Muscle of leg (tissue), 3 donors: ENCODE measurements at regions not wholly inside any gene's neighbourhood (a gene's known extent, or its start where the extent isn't known, plus 50 kb on each side); places are given as distances from the start of the nearest gene placed in this dataset.

Source experiments
- DNase-seq: peaks from one replicate; pipeline ENCODE4 v3.0.0; 2013
- H3K27ac ChIP-seq: one replicate; pipeline ENCODE4 v1.5.1; 2013; ENCODE audit warnings: mild to moderate bottlenecking, low read length, control low read depth
- H3K27me3 ChIP-seq: one replicate; pipeline ENCODE4 v1.6.1; 2013; ENCODE audit warnings: low read length; ENCODE audit not compliant: control insufficient read depth, insufficient read depth
- H3K36me3 ChIP-seq: one replicate; pipeline ENCODE4 v1.6.1; 2013; ENCODE audit warnings: low read length; ENCODE audit not compliant: control insufficient read depth, insufficient read depth
- H3K4me1 ChIP-seq: one replicate; pipeline ENCODE4 v1.6.1; 2013; ENCODE audit warnings: low read length; ENCODE audit not compliant: control insufficient read depth, insufficient read depth
- H3K4me3 ChIP-seq: one replicate; pipeline ENCODE4 v1.5.1; 2013; ENCODE audit warnings: low read length, control low read depth
- H3K9me3 ChIP-seq: replicated peaks from 2 replicates; pipeline ENCODE4 v1.6.1; 2013; ENCODE audit warnings: low read depth, low read length; ENCODE audit not compliant: control insufficient read depth
- WGBS: methylation state at CpG from one replicate; pipeline ENCODE4 v1.1.5; 2013; ENCODE audit warnings: missing lambda C conversion rate; ENCODE audit not compliant: insufficient coverage; 5-methylcytosine and 5-hydroxymethylcytosine counted together

DNA sequence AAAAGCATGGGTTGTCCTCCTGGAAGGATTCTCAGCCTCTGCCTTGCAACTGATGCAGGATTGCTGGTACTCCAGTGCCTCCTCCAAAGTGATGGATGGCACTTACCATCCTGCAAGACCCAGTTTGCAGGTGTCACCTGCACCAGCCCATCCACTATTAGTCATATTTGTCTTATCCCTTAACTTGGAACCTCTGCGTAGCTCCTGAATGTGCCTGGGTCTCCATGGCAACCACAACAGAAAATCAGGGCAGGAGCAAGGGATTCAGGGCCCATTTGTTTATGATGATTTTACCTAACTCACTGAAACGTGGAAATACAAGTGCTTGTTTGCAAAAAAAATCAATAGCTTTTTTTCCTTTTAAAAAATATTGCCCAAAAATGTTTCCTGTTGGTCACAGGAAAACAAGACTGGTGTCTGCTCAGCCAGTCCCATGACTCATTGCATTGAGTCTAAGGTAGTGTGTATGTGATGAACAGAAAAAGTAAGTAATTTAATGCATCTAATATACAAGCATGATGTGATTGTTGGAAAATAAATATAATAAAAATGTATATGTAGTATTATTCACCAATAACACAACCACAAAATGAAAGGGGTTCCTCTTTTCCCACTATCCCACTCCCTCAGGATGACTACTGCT, 1196.3 kb upstream of the TMEM132C start:
- H3K4me1 ChIP-seq, result no peaks in the 10 kb centered on the region
- H3K4me3 ChIP-seq, result no peak overlapping the region
- no peaks in the 10 kb centered on the region for H3K9me3 ChIP-seq
- H3K27ac ChIP-seq, result no peak overlapping the region
- no peaks in the 10 kb centered on the region for H3K36me3 ChIP-seq
- no CpG with 5 or more reads among the region's 2 CpGs for WGBS
- H3K27me3 ChIP-seq, result no peaks in the 10 kb centered on the region
- DNase-seq, result no peak

DNA sequence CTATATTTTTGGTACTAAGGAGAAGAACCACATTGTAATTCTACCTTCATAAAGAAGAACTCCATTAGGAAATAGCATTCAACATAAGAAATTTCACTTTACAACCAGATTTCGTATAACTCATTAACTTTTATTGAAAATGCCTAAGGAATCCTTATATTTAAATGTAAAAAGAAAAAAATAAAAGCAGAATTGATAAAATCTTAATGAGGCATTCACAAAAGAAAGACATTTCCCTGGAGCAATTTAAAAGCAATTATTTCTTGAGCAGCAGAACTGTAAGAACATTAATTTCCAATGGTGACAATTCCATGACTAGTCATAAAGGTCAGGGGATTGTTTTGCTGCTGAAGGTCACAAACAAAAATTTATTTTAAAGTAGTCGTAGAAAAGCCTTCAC, 1192.8 kb upstream of the TMEM132C start:
- Histone ChIP-seq H3K27me3 (no peaks in the 10 kb centered on the region), H3K9me3 (no peaks in the 10 kb centered on the region), H3K36me3 (no peaks in the 10 kb centered on the region), H3K4me1 (no peaks in the 10 kb centered on the region), H3K27ac (no peak overlapping the region), H3K4me3 (no peak overlapping the region)
- WGBS, result no CpG with 5 or more reads among the region's 2 CpGs
- DNase-seq, result no peak

DNA sequence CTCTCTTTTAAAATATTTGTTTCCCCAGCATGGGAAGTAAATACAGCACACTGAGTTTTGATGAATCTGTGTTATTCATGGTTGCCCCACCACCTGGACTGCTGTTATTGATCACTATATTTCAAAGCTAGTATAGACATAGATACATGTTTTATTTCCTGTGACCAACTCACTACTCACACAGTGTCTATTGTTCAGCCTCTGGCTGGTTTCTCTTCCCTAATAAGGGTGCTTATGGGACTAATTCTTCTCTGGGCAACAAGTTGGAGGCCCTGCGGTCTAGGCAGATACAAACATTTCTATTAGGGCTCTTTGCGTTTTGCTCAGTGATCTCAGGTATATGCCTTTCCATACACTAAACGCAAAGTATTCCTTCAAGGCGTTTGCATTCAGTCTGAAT, 1191.0 kb upstream of the TMEM132C start:
- DNase-seq, result no peak
- WGBS, result 60% methylated on average over 1 of the region's 4 CpGs
- no peaks in the 10 kb centered on the region for H3K27me3 ChIP-seq

DNA sequence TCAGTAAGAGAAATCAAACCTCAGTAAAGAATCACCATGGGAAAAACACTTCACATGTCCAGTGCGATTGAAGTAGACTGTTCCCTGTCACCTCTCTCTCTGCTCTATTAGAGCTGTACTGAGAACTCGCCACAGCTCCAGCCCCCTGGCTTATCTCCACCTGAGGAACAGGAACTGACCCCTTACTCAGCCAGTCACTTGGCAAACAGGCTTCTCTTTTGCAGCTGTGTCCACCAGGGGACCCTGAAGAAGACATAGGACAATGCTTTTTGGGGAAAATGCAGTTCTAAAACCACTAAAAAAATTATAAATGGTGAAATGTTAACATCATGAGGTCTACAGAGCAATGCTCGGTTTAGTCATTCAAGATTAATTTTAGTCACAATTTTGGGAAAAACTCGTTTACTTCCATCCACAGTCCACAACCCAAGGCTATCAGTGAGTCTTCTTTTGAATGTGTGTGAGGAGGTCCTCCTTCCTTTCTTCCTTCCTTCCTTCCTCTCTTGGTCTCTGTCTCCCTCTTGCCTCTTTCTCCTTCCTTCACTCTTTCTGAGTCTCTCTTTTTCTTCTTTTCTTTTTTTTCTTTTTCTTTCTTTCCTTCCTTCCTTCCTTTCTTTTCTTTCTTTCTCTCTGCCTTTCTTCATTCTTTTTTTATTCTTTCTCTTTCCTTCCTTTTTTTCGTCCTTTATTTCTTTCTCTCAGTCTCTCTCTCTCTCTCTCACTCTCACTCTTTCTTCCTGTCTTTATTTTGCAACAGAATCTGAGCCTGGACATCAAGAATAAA, 1189.5 kb upstream of the TMEM132C start:
- H3K4me3 ChIP-seq, result no peak overlapping the region
- H3K9me3 ChIP-seq, result no peaks in the 10 kb centered on the region
- WGBS, result 48% methylated on average over 2 of the region's 5 CpGs
- H3K36me3 ChIP-seq, result no peaks in the 10 kb centered on the region
- DNase-seq, result no peak
- H3K4me1 ChIP-seq, result no peaks in the 10 kb centered on the region
- H3K27me3 ChIP-seq, result no peaks in the 10 kb centered on the region
- H3K27ac ChIP-seq, result no peak overlapping the region

More for the DNA sequence above, 1191.0 kb upstream of the TMEM132C start:
- H3K27ac ChIP-seq, result no peak overlapping the region
- no peaks in the 10 kb centered on the region for H3K36me3 ChIP-seq
- no peak overlapping the region for H3K4me3 ChIP-seq
- H3K9me3 ChIP-seq, result no peaks in the 10 kb centered on the region
- no peaks in the 10 kb centered on the region for H3K4me1 ChIP-seq

DNA sequence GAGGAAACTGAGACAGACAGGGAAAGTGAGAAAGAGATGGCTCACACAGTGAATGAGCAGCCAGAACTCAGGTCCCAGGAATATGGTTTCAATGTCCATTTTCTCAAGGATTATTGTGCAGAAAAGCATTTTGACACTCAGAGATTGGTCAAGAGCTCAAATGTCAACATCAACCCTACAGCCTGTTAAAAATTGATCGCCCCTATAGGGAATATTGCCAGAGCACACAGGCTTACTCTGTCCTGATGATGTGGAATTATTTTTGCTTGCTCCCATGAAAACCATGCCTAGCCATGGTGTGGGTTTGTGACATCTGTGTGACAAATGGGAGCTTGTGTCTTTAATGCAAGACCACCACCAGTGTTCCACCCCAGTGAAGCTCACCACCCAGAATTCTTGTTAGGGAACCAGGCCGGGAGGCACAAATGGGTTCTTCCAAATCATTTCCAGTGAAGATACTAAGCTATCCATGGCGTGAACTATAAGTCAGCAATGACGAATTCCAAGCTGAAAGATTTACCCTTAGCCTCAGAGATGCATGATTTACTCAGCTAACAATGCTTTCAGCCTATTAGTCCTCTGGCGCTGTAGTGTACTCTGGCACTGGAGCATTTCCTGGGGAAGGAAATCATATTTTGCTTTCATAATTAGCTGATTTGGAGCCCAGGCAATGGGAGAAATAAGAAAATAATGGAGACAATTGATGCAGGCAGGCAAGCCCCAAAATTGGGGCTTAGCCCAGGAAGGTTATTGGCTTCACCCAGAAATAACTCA, 1188.2 kb upstream of the TMEM132C start:
- H3K27ac ChIP-seq, result no peak overlapping the region
- H3K9me3 ChIP-seq, result no peaks in the 10 kb centered on the region
- 71% methylated on average over 2 of the region's 5 CpGs for WGBS
- DNase-seq, result peak; percentile 18
- no peaks in the 10 kb centered on the region for H3K4me1 ChIP-seq
- H3K27me3 ChIP-seq, result no peaks in the 10 kb centered on the region
- no peak overlapping the region for H3K4me3 ChIP-seq
- H3K36me3 ChIP-seq, result no peaks in the 10 kb centered on the region

DNA sequence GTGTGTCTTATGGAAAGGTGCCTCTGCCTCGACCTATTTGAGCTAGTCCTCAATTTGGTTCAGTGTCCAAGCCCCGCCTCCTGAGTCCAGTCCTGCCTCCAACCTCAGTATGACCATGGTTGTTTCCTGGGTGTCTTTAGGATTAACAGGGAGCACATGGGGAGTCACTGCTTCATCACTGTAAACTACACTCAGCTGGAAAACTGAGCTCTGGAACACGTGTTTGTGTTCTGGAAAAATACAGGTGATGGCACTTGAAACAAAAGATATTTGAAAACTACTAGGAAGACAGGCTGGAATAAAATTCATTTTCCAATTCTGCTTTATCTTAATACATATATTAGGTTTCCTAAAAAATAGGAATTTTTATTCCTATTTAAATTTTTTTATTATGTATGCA, 1187.3 kb upstream of the TMEM132C start:
- no peak for DNase-seq
- Histone ChIP-seq H3K27ac (no peak overlapping the region), H3K36me3 (no peaks in the 10 kb centered on the region), H3K4me1 (no peaks in the 10 kb centered on the region), H3K27me3 (no peaks in the 10 kb centered on the region), H3K9me3 (no peaks in the 10 kb centered on the region), H3K4me3 (no peak overlapping the region)
- WGBS, result no CpG with 5 or more reads among the region's 3 CpGs

DNA sequence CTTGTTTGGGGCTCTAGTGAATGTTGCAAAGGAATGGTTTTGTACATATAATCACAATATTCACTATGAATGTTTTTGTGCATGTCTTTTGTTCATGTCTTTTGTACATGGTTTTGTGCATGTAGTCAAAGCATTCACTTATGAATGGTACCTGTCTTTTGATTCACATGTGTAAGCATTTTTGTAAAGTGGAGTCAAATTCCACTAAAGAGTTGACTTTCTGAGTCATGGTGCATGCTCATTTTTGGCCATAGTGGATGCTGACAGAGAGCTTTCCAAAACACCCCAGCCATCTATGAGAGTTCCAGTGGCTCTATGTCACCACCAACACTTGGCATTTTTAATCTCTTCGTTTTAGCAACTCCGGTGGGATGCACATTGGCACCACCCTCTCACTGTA, 1185.9 kb upstream of the TMEM132C start:
- no peaks in the 10 kb centered on the region for H3K9me3 ChIP-seq
- WGBS, result 80% methylated on average over 2 of the region's 2 CpGs
- no peak overlapping the region for H3K27ac ChIP-seq
- no peaks in the 10 kb centered on the region for H3K36me3 ChIP-seq
- H3K4me3 ChIP-seq, result no peak overlapping the region
- H3K27me3 ChIP-seq, result no peaks in the 10 kb centered on the region
- H3K4me1 ChIP-seq, result no peaks in the 10 kb centered on the region
- no peak for DNase-seq

DNA sequence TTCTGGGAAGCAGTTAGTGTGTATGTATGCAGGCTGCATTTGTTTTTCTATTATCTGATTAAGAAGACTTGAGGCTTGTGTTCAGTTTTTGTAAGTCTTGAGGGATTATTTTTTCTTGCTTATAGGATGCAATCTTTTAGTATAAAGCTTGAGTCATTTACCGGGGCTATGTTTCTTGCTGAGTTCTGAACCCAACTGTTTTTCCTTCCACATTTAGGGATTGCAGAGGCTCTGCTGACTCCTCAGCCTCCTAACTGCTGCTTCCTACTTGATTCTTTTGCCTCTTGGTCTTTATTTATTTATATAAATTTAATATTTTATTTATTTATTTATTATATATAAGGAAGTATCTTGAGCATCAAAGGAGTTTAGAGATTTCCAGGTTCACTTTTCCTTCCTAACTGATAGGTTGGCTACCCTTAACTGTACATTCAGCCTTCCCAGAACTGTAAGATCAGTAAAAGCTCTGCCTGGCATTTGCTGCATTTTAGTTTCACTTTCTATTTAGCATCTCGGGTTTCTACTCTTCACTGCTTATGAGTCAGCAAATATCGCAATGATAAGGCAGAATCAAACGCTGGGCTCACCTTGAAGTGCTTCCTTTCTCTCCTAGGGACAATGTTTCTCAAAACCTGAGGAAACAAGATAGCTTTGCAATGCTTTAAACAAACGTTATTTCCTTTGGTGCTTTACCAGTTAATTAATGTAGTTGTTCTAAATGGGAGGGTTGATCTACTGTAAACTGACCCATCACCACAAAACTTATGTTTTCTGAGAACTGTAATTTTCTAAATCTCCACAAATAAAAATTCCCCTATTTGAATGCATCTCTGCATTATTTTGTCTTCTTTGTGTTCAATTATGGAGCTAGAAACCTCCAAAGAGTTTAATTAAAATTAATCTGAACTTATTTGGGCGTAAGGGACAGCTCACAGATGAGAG, 1183.7 kb upstream of the TMEM132C start:
- H3K27ac ChIP-seq, result peak overlapping the region; percentile 56
- WGBS, result 14% methylated on average over 1 of the region's 6 CpGs
- H3K4me3 ChIP-seq, result peak overlapping the region; percentile 27
- no peaks in the 10 kb centered on the region for H3K4me1 ChIP-seq
- H3K36me3 ChIP-seq, result no peaks in the 10 kb centered on the region
- H3K9me3 ChIP-seq, result no peaks in the 10 kb centered on the region
- peak; percentile 91 for DNase-seq
- no peaks in the 10 kb centered on the region for H3K27me3 ChIP-seq

DNA sequence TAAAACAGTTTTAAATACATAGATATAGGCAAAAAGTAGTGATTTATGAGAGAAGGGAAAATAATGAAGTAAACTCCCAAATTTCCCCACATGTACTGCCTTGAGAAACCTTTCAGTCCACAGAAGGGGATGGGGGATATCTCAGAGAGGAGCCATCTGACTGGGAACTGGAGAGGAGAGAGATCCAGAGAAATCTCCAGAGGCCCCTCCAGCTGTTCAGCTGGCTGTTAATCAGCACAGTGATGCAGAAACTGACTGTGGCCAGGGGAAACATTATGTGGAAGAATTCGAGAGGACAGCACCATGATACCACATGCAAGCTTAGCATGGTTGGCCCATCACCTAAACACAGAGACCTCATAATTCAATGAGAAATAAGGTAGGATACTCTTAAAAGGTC, 1165.9 kb upstream of the TMEM132C start:
- Histone ChIP-seq H3K36me3 (no peaks in the 10 kb centered on the region), H3K9me3 (no peaks in the 10 kb centered on the region), H3K4me3 (no peak overlapping the region), H3K27me3 (no peaks in the 10 kb centered on the region), H3K4me1 (no peaks in the 10 kb centered on the region), H3K27ac (no peak overlapping the region)
- no CpG with 5 or more reads among the region's 1 CpG for WGBS
- peak; percentile 74 for DNase-seq
